Ishikawa (cell line): ENCODE measurements at regions not wholly inside any gene's neighbourhood (a gene's known extent, or its start where the extent isn't known, plus 50 kb on each side); places are given as distances from the start of the nearest gene placed in this dataset.

ENCODE experiments used
- EGR1 ChIP-seq: IDR thresholded peaks from 2 replicates; pipeline ENCODE4 v1.6.1; 2012
- EP300 ChIP-seq: IDR thresholded peaks from 2 replicates; pipeline ENCODE4 v1.6.1; 2012; ENCODE audit warnings: borderline replicate concordance
- FOXM1 ChIP-seq: IDR thresholded peaks from 2 replicates; pipeline ENCODE4 v1.6.1; 2012; ENCODE audit warnings: low read depth, borderline replicate concordance
- RAD21 ChIP-seq: IDR thresholded peaks from 2 replicates; pipeline ENCODE4 v1.6.1; 2012; ENCODE audit warnings: low read depth
- TAF1 ChIP-seq: IDR thresholded peaks from 2 replicates; pipeline ENCODE4 v1.6.1; 2012; ENCODE audit warnings: low read depth, mild to moderate bottlenecking

DNA sequence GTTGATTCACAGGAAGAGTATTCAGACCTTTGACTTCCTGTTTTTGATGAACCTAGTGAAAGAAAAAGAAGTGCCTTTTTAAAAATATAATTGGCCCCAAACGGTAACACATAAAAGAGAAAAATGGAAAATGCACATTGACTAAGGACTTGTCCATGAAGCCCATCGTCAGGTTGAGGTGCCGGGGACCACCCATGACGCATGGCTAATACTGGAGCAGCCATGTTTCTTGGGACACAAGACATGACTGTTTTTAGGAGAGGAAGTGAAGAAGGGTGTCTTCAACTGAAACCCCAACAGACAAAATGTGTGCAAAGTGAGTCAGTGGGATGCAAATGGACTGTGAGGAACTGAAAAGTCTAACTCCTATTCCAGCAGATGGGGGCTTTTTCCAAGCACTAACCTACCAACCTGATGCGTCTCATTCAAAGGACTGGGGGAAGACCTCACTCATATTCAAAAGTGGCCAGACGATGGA lies 459.4 kb downstream of the FOXO1 start:
- no peak for TF ChIP-seq FOXM1
- TF ChIP-seq RAD21 = no peak
- TF ChIP-seq TAF1 = no peak
- TF ChIP-seq EGR1 = no peak
- TF ChIP-seq EP300 = no peak
